Stimulated activated CD8-positive, alpha-beta memory T cell treated with anti-CD3 and anti-CD28 coated beads, Interleukin-15, amount 100 ng/mL, for 24 hours (primary cell): ENCODE measurements at regions not wholly inside any gene's neighbourhood (a gene's known extent, or its start where the extent isn't known, plus 50 kb on each side); places are given as distances from the start of the nearest gene placed in this dataset.

Experiments used
- DNase-seq: peaks from one replicate; pipeline ENCODE4 v3.0.0-alpha.2; 2020; ENCODE audit warnings: low read depth

GRCh38 chr12:41745593-41745992, 399.1 kb downstream of the GXYLT1 start:
- no peak for DNase-seq

- DNase-seq: no peak
Measured at GRCh38 chr12:41743835-41744234, 400.8 kb downstream of the GXYLT1 start.

GRCh38 chr12:41739066-41739465, 405.6 kb downstream of the GXYLT1 start:
- DNase-seq: no peak

- no peak for DNase-seq
Measured at GRCh38 chr12:41737423-41737822, 407.3 kb downstream of the GXYLT1 start.

- no peak for DNase-seq
Measured at GRCh38 chr12:41736436-41736835, 408.2 kb downstream of the GXYLT1 start.

- no peak for DNase-seq
Measured at GRCh38 chr12:41731691-41732090, 413.0 kb downstream of the GXYLT1 start.

GRCh38 chr12:41731061-41731460, 413.6 kb downstream of the GXYLT1 start:
- no peak for DNase-seq

- no peak for DNase-seq
Measured at GRCh38 chr12:41724216-41724615, 420.5 kb downstream of the GXYLT1 start.

GRCh38 chr12:41719214-41719613, 425.5 kb downstream of the GXYLT1 start:
- no peak for DNase-seq

GRCh38 chr12:41715256-41715655, 429.4 kb downstream of the GXYLT1 start:
- no peak for DNase-seq

GRCh38 chr12:41709463-41710285, 435.0 kb downstream of the GXYLT1 start:
- no peak for DNase-seq

GRCh38 chr12:41709012-41709411, 435.7 kb downstream of the GXYLT1 start:
- DNase-seq: no peak

GRCh38 chr12:41706376-41706775, 438.3 kb downstream of the GXYLT1 start:
- no peak for DNase-seq

- no peak for DNase-seq
Measured at GRCh38 chr12:41701943-41702601, 442.6 kb downstream of the GXYLT1 start.

- DNase-seq: no peak
Measured at GRCh38 chr12:41700940-41701339, 443.7 kb downstream of the GXYLT1 start.

- no peak for DNase-seq
Measured at GRCh38 chr12:41699658-41700057, 445.0 kb downstream of the GXYLT1 start.

- DNase-seq: no peak
Measured at GRCh38 chr12:41697161-41697560, 447.5 kb downstream of the GXYLT1 start.

- DNase-seq: no peak
Measured at GRCh38 chr12:41684997-41685396, 459.7 kb downstream of the GXYLT1 start.

- DNase-seq: no peak
Measured at GRCh38 chr12:41683513-41684240, 461.0 kb downstream of the GXYLT1 start.

GRCh38 chr12:41683023-41683422, 461.7 kb downstream of the GXYLT1 start:
- no peak for DNase-seq

- no peak for DNase-seq
Measured at GRCh38 chr12:41681898-41682297, 462.8 kb downstream of the GXYLT1 start.

- DNase-seq: no peak
Measured at GRCh38 chr12:41680155-41680554, 464.5 kb downstream of the GXYLT1 start.
